ENCODE measurements at regions not wholly inside any gene's neighbourhood (a gene's known extent, or its start where the extent isn't known, plus 50 kb on each side); places are given as distances from the start of the nearest gene placed in this dataset.

GRCh38 chr10:31087851-31088250 is 56.2 kb upstream of the ZNF438 start:
- H3K9ac ChIP-seq (ENCODE audit: extremely low read depth, low read length, poor library complexity, severe bottlenecking) = no peak overlapping the region
- no peaks in the 10 kb centered on the region for H3K36me3 Mint-ChIP-seq (ENCODE audit: low read depth)
- H3K36me3 ChIP-seq (ENCODE audit: control insufficient read depth, insufficient read depth, low read length) = no peaks in the 10 kb centered on the region
- H3K9me3 Mint-ChIP-seq = no peaks in the 10 kb centered on the region
- no peak overlapping the region for H3K27ac ChIP-seq (ENCODE audit: low read depth, low read length)
- no peak overlapping the region for H3K27ac Mint-ChIP-seq
- WGBS, 2 experiments (ENCODE audit: insufficient coverage in 1 of 2, insufficient read length in 1 of 2) = 93% methylated on average over 1 of the region's 1 CpG; no CpG with 5 or more reads in 1 of the 2 experiments
- no peaks in the 10 kb centered on the region for H3K27me3 Mint-ChIP-seq (ENCODE audit: insufficient read depth)
- no peaks in the 10 kb centered on the region for H3K27me3 ChIP-seq (ENCODE audit: control insufficient read depth, insufficient read depth, low read length, poor library complexity, severe bottlenecking)
- peaks cover 7% of the 10 kb centered on the region for H3K4me1 Mint-ChIP-seq
- no peaks in the 10 kb centered on the region for H3K4me1 ChIP-seq (ENCODE audit: control insufficient read depth, insufficient read depth, low read length)
- no peak overlapping the region for H3K4me3 ChIP-seq (ENCODE audit: low read length)
- TF ChIP-seq CTCF (conservative IDR thresholded peaks at IDR 0.05) = no peak
- no peak for DNase-seq
- no peak overlapping the region for H3K4me3 Mint-ChIP-seq
- H3K9me3 ChIP-seq (ENCODE audit: control insufficient read depth, low read length) = no peaks in the 10 kb centered on the region

- Histone ChIP-seq H3K9me3 (ENCODE audit: control insufficient read depth, low read length) (no peaks in the 10 kb centered on the region), H3K27me3 (ENCODE audit: control insufficient read depth, insufficient read depth, low read length, poor library complexity, severe bottlenecking) (no peaks in the 10 kb centered on the region), H3K36me3 (ENCODE audit: control insufficient read depth, insufficient read depth, low read length) (no peaks in the 10 kb centered on the region), H3K4me1 (ENCODE audit: control insufficient read depth, insufficient read depth, low read length) (peaks cover 3% of the 10 kb centered on the region), H3K4me3 (ENCODE audit: low read length) (no peak overlapping the region), H3K27ac (ENCODE audit: low read depth, low read length) (no peak overlapping the region), H3K9ac (ENCODE audit: extremely low read depth, low read length, poor library complexity, severe bottlenecking) (no peak overlapping the region)
- H3K4me3 Mint-ChIP-seq = no peak overlapping the region
- H3K27me3 Mint-ChIP-seq (ENCODE audit: insufficient read depth) = no peaks in the 10 kb centered on the region
- 87 to 100% methylated on average over 1 to 3 of the region's 4 CpGs for WGBS, 2 experiments (ENCODE audit: insufficient coverage in 1 of 2, insufficient read length in 1 of 2)
- TF ChIP-seq CTCF (conservative IDR thresholded peaks at IDR 0.05) = no peak
- no peaks in the 10 kb centered on the region for H3K36me3 Mint-ChIP-seq (ENCODE audit: low read depth)
- DNase-seq = no peak
- no peaks in the 10 kb centered on the region for H3K9me3 Mint-ChIP-seq
- peaks cover 16% of the 10 kb centered on the region for H3K4me1 Mint-ChIP-seq
- H3K27ac Mint-ChIP-seq = no peak overlapping the region
Observed at GRCh38 chr10:31090894-31091607, 59.4 kb upstream of the ZNF438 start.

GRCh38 chr10:31095677-31096560 is 64.3 kb upstream of the ZNF438 start:
- Mint-ChIP-seq H3K9me3 (no peaks in the 10 kb centered on the region), H3K36me3 (ENCODE audit: low read depth) (no peaks in the 10 kb centered on the region), H3K27me3 (ENCODE audit: insufficient read depth) (no peaks in the 10 kb centered on the region), H3K4me1 (peaks cover 13% of the 10 kb centered on the region), H3K27ac (no peak overlapping the region), H3K4me3 (no peak overlapping the region)
- WGBS, 2 experiments (ENCODE audit: insufficient coverage in 1 of 2, insufficient read length in 1 of 2) = 79 to 100% methylated on average over 3 to 8 of the region's 11 CpGs
- peaks cover 8% of the 10 kb centered on the region for H3K4me1 ChIP-seq (ENCODE audit: control insufficient read depth, insufficient read depth, low read length)
- H3K9ac ChIP-seq (ENCODE audit: extremely low read depth, low read length, poor library complexity, severe bottlenecking) = no peak overlapping the region
- no peak for DNase-seq
- H3K36me3 ChIP-seq (ENCODE audit: control insufficient read depth, insufficient read depth, low read length) = no peaks in the 10 kb centered on the region
- H3K9me3 ChIP-seq (ENCODE audit: control insufficient read depth, low read length) = no peaks in the 10 kb centered on the region
- no peak overlapping the region for H3K27ac ChIP-seq (ENCODE audit: low read depth, low read length)
- TF ChIP-seq CTCF (conservative IDR thresholded peaks at IDR 0.05) = no peak
- no peak overlapping the region for H3K4me3 ChIP-seq (ENCODE audit: low read length)
- no peaks in the 10 kb centered on the region for H3K27me3 ChIP-seq (ENCODE audit: control insufficient read depth, insufficient read depth, low read length, poor library complexity, severe bottlenecking)
